KBM-7 (cell line): ENCODE measurements at regions not wholly inside any gene's neighbourhood (a gene's known extent, or its start where the extent isn't known, plus 50 kb on each side); places are given as distances from the start of the nearest gene placed in this dataset.
A peak's percentile ranks its signal among the peaks of the same experiment; 100 is the strongest.
"Not testable (repeated sequence)": the region's sequence is repeated elsewhere in the genome, so short reads cannot be mapped to it uniquely, and the experiment has no call there.

Experiments
- DNase-seq: peaks from one replicate; pipeline ENCODE4 v3.0.0-alpha.2; 2015
- in situ Hi-C: fragments of 300-500 bp; cut with MboI; formaldehyde crosslinking; loops from 2 replicates; pipeline ENCODE4 v1.14.3; 2020; ENCODE audit warnings: low sequenced_read_pairs, low pct_unique_long_range_greater_than_20kb, mixed read lengths

DNA sequence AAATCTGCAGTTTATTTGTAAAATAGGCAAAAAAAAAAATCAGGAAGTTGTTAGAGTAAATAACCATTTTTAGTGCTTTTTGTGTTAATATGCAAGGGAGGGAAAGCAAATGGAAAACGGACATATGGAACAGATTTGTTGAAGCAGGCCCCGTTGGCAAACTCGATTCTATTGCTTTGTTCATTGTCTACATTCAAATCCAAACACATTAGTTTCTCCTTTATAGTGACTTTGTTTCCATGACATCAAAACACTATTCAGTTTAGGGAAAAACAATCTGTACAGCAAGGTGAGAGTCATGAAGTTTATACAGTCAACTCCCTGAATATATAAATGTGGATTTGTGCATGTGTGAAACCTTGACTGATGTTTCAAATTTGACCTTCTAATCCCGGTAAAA is 142.2 kb downstream of the FAM47A start:
- in situ Hi-C loops = no loop called here
- DNase-seq = no peak

DNA sequence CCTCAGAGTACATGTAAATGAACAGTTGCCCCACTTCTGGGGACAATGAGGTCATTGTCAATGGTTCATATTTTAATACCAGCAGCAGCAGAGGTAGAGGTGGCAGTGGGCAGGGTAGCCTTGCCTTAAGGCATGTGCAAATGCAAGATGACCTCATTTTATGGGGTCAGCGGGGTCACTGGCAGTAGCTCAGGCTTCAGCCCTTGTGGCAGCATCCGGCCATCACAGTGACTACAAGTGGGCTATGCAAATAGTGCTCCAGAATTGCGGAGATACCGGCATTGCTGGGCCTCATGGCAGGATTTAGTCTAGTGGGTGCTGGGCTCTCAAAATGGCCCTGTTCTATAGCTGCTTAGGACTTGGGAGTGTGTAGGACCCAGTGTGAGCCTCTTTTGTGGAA is 144.7 kb downstream of the FAM47A start:
- DNase-seq = no peak
- in situ Hi-C loops = no loop called here

DNA sequence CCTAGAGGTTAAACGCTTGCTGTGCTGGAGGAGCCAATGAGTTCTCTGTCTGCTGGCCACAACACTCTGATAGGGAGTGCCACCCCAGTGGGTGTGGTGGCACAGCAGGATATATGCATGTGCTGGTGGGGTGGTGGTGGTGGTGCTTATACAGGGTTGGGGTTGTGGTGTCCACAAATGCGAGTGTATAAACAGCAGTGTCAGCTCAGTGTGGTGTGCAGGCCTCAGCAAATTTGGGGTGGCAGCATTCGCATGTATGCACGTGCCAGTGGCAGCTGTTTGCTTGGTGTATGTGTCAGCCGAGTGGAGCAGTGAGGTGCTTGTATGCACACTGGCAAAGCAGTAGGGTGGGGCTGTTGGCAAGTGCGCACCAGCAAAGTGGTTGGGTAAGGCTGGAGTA is 157.4 kb downstream of the FAM47A start:
- DNase-seq = no peak
- in situ Hi-C loops = no loop called here

DNA sequence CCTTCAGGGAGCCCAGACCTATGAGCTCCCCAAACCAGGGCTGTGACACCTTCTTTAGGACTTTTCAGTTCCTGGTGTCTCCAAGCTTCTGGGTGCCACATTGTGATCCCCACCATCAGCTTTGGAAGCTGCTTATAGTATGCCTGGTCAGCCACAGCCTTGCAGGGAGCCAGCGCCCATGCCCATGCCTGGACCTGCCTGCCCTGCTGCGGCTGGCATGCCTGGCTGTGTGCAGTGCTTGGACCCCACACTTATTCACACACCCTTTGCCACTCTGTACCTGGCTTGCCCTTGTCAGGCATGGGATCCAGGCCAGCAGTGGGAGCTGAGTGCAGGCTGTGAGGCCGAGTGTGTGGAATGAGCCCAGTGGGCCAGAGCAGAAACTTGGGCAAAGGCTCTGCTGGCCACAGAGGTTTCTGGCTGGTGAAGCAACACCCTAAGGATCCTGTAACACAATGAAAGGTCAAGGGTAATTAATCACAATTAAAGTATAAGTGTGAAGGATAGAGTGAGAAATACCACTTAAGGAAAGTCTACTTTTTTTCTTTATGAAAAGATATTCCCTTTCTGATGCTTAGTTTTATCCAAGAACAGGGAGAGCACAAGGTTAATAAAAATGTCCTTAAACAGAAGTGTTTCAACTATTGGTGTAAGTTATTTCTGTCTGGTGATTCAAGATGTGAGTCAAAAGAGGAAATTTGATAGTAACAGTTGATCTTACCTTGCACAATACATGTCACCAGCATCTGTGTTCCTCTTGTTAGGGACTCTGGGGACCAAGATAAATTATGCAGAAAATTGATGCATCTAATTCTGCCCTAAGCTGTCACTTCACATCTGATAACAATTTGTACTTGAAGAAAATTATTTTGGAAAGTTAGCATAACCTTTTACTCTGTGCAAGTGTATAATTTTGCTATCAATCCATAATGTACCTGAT is 161.8 kb downstream of the FAM47A start:
- DNase-seq = no peak
- in situ Hi-C loops = no loop called here

DNA sequence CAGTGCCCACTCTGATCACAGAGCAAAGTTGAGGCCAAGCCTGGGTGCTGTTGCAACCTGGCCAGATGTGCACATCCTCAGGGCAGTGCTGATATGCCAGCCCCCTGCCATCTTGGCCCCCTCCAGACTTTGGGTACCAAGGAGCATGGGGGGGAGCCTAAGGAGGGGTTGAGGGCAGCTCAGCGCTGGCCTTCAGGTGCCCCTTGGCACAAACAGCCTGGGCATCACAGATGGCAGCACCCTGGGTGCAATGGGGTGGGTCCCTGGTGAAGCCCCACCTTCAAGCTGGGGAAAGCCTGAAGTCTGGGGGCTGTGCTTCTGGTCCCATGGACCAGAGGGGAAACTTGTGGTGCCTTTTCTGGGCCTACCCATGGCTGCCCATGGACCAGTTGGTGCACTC is 163.0 kb downstream of the FAM47A start:
- in situ Hi-C loops = no loop called here
- no peak for DNase-seq

DNA sequence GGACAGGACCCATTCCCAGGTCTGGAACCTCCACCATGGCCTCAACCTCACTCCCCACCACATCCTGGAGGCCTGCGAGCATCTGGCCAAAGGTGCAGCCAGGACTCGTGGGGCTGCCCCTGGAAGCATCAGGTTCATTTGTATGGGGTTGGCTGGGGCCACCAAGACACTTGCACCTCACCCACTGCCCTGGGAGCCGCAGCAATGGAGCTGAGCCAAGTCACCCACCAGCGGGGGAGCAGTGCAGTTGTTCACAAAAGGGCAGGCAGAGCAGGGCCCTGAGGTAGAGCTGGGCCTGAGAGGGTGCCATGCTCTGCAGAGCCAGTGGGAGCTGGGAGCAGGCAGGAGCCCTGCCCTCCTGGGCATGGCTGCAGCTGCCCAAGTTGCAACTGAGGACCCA is 163.5 kb downstream of the FAM47A start:
- no peak for DNase-seq
- in situ Hi-C loops = no loop called here

DNA sequence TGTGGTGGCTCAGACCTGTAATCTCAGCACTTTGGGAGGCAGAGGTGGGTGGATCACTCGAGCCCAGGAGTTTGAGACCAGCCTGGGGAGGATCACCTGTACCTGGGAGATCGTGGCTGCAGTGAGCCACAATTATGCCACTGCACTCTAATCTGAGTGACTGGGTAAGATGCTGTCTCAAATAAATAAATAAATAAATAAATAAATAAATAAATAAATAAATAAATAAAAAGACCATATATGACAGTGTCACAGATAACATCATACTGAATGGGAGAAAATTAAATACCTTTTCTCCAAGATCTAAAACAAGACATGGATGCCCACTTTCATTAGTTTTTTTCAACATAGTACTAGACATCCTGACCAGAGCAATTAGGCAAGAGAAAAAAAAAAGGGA is 182.8 kb downstream of the FAM47A start:
- in situ Hi-C loops = no loop called here

DNA sequence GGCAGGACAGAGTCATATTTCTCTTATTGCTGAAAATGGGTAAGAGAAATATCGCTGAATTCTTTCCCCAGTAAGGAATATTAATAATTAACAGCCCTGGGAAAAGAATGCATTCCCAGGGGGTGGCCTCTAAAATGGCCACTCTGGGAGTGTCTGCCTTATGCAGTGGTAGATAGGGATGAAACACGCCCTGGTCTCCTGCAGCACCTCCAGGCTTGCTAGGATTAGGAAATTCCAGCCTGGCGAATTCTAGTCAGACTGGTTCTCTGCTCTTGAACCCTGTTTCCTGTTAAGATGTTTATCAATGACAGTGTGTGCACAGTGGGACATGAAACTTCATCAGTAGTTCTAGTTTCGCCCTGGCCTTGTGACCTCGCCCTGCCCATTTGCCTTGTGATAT is 205.9 kb downstream of the FAM47A start:
- DNase-seq, in situ Hi-C loops: not testable (repeated sequence)

More for the DNA sequence above, 182.8 kb downstream of the FAM47A start:
- no peak for DNase-seq

DNA sequence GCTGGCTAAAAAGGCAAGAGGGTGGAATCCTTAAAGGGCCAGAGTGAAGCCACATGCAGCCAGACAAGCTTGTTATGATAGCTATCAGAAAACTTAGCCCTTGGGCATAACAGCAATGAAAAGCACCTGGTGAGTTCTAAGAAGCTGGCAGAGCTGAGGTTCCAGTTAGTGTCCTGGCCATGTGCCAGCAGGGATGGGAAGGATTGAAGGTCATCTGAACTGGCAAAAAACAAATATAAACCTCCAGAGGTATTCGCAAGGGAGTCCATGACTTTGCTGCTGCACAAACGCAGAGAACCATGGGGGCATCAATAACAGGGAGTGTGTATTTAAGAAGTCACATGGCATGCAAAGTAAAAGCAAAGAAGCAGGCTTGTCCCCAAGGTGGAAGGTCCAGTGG is 208.9 kb downstream of the FAM47A start:
- no peak for DNase-seq
- in situ Hi-C loops = no loop called here

DNA sequence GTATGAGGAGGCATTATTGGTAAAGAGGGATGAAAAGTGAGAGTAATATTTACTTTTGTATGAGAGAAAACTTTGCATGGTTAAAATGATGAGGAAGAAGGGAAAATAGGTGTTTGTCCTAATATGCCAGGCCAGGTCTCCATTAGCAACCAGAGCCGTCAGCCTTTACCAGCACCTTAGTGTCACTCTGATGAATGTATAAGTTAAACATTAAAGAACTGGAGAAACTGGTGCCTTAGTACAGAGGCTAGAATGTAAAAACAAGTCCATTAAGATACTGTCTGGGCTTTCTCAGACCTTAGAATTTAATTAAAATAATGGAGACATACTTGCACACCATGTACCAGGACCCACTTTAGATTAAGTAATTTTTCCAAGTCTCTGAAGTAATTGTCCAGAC is 222.3 kb downstream of the FAM47A start:
- DNase-seq = no peak

DNA sequence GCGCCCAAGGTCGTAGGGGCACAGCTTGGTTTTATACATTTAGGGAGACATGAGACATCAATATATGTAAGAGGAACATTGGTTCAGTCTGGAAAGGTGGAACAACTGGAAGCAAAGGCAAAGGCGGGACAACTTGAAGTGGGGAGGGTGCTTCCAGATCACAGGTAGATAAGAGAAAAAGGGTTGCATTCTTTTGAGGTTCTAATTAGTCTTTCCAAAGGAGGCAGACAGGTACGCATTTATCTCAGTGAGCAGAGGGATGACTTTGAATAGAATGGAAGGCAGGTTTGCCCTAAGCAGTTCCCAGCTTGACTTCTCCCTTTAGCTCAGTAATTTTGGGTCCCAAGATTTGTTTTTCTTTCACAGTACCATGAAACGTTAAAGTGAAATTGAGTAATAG is 223.2 kb downstream of the FAM47A start:
- in situ Hi-C loops = no loop called here
- no peak for DNase-seq

More for the DNA sequence above, 222.3 kb downstream of the FAM47A start:
- in situ Hi-C loops = no loop called here

DNA sequence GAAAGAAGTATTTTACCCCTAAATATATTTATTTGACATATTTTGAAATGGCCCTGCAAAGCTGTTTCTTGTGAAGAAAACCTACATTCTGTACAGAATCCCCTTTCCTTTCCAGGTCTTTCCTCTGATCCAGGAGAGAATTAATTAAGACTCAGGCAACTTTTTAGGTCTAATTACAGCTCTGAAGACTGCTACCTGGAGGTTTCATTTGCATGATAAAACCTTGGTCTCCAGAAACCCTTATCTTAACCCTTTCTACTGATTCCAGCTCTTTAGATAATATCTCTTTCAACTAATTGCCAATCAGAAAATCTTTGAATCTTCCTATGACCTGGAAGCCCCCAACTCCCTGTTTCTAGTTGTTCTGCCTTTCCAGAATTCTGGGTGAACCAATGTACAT is 224.0 kb downstream of the FAM47A start:
- in situ Hi-C loops = no loop called here
- no peak for DNase-seq

DNA sequence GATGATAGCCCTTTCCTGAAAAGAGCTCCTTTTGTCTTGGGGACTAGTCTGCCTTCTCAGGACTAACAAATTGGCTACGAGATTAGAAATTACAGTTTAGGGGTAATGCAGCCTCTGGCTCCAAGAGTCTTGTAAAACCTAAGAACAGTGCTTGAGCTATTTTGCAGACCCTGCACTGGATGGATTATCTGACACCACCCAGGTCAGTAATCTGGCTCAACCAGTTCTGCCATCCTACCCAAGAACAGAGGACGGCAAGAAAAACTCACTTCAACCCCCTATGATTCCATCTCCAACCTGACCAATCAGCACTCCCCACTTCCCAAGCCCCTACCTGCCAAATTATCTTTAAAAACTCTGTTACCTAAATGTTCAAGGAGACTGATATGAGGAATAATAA is 225.1 kb downstream of the FAM47A start:
- in situ Hi-C loops = no loop called here
- DNase-seq = no peak

DNA sequence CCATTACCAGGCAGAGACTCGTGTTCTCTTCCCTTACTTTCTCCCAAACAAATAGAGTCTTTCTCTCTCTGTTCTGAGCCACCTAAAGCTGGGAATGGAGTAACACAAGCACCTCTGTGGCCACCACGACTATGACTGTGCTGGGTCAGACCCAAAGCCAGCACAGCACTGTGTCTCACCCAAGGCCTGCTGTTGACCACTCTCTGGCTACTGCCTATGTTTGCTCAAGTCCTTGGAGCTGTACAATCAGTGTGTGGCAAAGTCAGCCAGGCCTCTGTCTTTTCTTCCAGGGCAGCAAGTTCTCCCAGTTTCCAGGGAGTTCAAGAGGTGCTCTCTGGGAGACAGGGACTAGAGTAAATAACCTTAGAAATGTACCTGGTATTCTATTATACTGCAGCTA is 239.4 kb downstream of the FAM47A start:
- no peak for DNase-seq
- in situ Hi-C loops = no loop called here

DNA sequence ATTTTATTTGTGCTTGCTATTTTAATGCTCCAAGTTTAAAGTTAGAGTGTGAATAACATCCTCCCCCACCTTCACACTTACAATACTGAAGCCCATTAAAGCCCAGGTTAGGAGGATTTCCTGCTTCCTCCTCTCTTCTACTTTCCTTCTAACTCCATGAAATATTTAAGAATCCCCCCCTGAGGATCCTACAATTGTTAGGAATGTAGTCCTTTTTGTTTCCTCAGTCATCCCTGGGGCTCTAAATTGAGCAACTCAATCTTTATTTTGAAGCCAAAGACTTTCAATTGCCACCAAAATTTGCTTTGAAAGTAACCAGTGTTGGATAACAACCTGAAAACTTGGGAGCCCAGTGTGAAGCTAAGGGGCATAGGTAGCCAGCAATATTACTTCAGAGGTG is 276.9 kb downstream of the FAM47A start:
- no peak for DNase-seq
- in situ Hi-C loops = no loop called here

DNA sequence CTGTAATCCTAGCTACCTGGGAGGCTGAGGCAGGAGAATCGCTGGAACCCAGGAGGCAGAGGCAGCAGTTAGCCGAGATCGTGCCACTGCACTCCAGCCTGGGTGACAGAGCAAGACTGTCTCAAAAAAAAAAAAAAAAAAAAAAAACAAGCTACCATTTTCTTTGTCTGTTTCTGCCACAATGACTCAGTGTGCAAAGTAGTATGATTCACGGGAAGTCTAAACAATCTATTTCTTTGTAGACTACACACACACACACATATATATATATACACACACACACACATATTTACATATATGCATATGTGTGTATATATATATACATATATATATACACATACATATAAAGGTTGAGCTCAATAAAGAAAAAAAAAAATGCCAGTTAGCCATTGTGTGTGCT is 280.0 kb downstream of the FAM47A start:
- in situ Hi-C loops = not testable (repeated sequence)

DNA sequence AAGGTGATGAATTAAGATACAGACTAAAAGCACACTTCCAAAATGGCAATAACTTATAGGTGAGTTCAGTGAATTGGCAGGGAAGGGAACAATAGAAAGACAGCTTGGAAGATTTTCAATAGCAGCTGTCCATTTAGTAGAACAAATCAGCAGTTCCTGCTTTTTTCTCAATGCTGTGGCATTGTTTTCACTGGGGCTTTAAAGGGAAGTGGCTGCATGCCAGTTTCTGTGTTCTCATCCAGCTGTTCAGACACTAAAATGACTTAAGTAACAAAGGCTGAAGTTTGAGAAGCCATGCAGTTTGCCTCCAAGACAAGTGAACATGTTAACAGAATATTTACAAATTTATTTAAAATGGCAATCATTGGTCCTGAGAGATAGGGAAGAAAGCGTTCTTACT is 291.9 kb downstream of the FAM47A start:
- DNase-seq = peak; percentile 12
- in situ Hi-C loops = no loop called here

More for the DNA sequence above, 280.0 kb downstream of the FAM47A start:
- DNase-seq = not testable (repeated sequence)

DNA sequence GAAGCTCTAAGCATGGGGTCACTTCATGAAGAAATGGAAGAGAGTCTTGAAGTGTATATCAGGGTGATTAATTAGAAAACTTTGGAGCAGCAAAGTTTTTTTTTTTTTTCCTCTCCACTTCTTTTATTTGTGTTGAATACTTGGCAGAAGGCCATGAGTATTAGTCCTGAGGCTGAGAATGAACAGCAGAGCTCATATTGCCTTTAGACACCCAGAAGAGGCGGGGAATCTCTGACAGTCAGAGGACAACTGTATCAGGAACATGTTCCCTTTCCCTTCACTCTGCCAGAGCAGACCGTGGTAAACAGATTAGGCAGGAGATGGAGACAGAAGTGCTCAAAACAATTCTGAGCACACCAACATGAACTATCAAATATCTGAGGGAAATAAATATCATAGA is 300.9 kb downstream of the FAM47A start:
- DNase-seq = no peak
- in situ Hi-C loops = no loop called here

DNA sequence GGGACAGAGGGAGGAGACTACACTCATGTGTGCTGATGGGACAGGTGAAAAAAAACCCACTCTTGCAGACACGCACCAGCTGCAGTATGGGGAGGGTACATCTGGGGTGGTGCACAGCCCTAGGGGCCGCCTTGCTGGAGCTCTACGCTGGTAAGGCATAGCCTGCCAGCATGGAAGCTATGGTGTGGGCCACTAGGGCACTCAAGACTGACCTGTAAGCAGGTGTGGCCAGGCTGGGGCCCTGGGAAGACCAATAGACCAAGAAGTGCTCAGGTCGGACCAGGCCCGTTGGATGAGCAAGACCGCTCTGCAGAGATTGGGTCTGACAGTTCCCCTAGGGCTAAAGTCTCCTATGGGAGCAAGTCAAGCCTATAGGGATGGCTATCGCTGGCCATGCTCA is 314.8 kb downstream of the FAM47A start:
- in situ Hi-C loops = no loop called here
- no peak for DNase-seq

DNA sequence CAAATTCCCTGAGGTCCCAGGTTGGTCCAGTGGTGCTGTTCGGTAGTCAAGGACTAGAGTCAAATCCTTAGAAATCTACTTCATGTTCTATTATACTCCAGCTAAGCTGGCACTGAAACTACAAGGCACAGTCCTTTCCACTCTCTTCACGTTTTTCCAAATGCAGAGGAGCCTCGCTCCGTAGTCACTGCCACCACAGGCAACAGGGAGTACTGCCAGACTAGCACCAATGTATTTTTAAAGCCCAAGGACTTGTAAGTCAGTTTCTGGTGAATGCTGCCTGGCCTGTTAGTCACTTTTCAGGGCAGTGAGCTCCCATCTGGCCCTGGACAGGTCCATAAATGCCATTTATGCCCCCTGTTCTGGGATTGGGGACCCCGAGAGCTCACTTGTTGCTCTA is 323.5 kb downstream of the FAM47A start:
- no peak for DNase-seq
- in situ Hi-C loops = no loop called here

DNA sequence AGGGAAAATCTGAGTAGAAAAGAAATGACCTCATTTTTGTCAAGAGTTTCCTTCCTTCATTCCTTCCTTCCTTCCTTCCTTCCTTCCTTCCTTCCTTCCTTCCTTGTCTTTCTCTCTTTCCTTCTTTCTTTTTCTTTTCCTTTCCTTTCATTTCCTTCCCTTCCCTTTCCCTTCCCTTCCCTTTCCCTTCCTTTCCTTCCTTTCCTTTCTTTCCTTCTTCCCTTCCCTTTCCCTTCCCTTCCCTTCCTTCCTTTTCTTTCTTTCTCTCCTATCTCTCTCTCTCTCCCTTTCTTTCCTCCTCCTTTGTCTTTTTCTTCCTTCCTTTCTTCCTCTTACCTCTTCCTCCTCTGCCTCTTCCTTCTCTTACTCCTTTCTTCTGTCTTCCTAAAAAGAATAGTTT is 347.6 kb downstream of the FAM47A start:
- in situ Hi-C loops = no loop called here

More for the DNA sequence above, 347.6 kb downstream of the FAM47A start:
- DNase-seq = no peak
